CD14-positive monocyte (primary cell): ENCODE measurements at regions not wholly inside any gene's neighbourhood (a gene's known extent, or its start where the extent isn't known, plus 50 kb on each side); places are given as distances from the start of the nearest gene placed in this dataset.

ENCODE experiments used
- DNase-seq, 3 donors: peaks; one replicate each; pipeline ENCODE4 v3.0.0-alpha.2; 2011 to 2022
- H2AFZ ChIP-seq: 2 replicates; pipeline ENCODE4 v1.6.0; 2012; ENCODE audit warnings: mild to moderate bottlenecking, low read depth, low read length, inconsistent platforms; ENCODE audit not compliant: insufficient read depth, poor library complexity, severe bottlenecking
- H3K27ac ChIP-seq, 2 donors: 1 replicate in 1 of 2; 2 replicates in 1 of 2; pipeline ENCODE4 v1.5.1; 2012 to 2013; ENCODE audit warnings: low read length in 2 of 2, control low read depth in 1 of 2, inconsistent platforms in 1 of 2, low read depth in 1 of 2, mild to moderate bottlenecking in 1 of 2
- H3K27me3 ChIP-seq, 2 donors: one replicate each; pipeline versions ENCODE4 v1.6.0 to v1.6.1; 2011 to 2013; ENCODE audit warnings: low read length in 2 of 2; ENCODE audit not compliant: control insufficient read depth in 2 of 2, insufficient read depth in 2 of 2
- H3K36me3 ChIP-seq, 2 donors: replicated peaks in 1 of 2; 1 replicate in 1 of 2; 2 replicates in 1 of 2; pipeline versions ENCODE4 v1.5.1 to v1.6.1; 2012 to 2013; ENCODE audit warnings: low read length in 2 of 2, control low read depth in 1 of 2, inconsistent platforms in 1 of 2, mild to moderate bottlenecking in 1 of 2; ENCODE audit not compliant: insufficient read depth in 2 of 2, control insufficient read depth in 1 of 2
- H3K4me1 ChIP-seq, 2 donors: 1 replicate in 1 of 2; 2 replicates in 1 of 2; pipeline versions ENCODE4 v1.5.1 to v1.6.1; 2012 to 2013; ENCODE audit warnings: low read length in 2 of 2, control low read depth in 1 of 2, inconsistent platforms in 1 of 2, mild to moderate bottlenecking in 1 of 2, moderate library complexity in 1 of 2; ENCODE audit not compliant: insufficient read depth in 2 of 2, control insufficient read depth in 1 of 2
- H3K4me2 ChIP-seq: replicated peaks from 2 replicates; pipeline ENCODE3; 2012; ENCODE audit warnings: low read length, moderate library complexity, mild to moderate bottlenecking; ENCODE audit not compliant: poor library complexity, severe bottlenecking; ENCODE audit errors: extremely low read depth
- H3K4me3 ChIP-seq, 3 experiments: fragments of 200-600 bp in 1 of 3; sonication (generic) in 1 of 3; replicated peaks in 1 of 3; 1 replicate in 2 of 3; 2 replicates in 1 of 3; pipeline ENCODE4 v1.5.1; 2011 to 2013; ENCODE audit warnings: low read length in 3 of 3, mild to moderate bottlenecking in 3 of 3, control low read depth in 2 of 3, low read depth in 2 of 3, inconsistent platforms in 1 of 3, moderate library complexity in 1 of 3
- H3K79me2 ChIP-seq: 2 replicates; pipeline ENCODE4 v1.6.0; 2012; ENCODE audit warnings: mild to moderate bottlenecking, control low read depth, inconsistent platforms, low read length, moderate library complexity; ENCODE audit not compliant: insufficient read depth
- H3K9ac ChIP-seq: 2 replicates; pipeline ENCODE4 v1.6.0; 2017; ENCODE audit warnings: low read length, mild to moderate bottlenecking; ENCODE audit not compliant: insufficient read depth, poor library complexity, severe bottlenecking
- H3K9me3 ChIP-seq, 2 donors: replicated peaks in 1 of 2; 1 replicate in 1 of 2; 2 replicates in 1 of 2; pipeline versions ENCODE4 v1.5.1 to v1.6.1; 2012 to 2013; ENCODE audit warnings: low read length in 2 of 2, control low read depth in 1 of 2; ENCODE audit not compliant: control insufficient read depth in 1 of 2, insufficient read depth in 1 of 2
- H4K20me1 ChIP-seq: 2 replicates; pipeline ENCODE4 v1.6.0; 2012; ENCODE audit warnings: mild to moderate bottlenecking, low read length, control low read depth, moderate library complexity; ENCODE audit not compliant: insufficient read depth
- H3K27ac Mint-ChIP-seq, 7 donors: one replicate each; pipeline ENCODE4 v1.8.0; 2020; ENCODE audit warnings: mild to moderate bottlenecking in 7 of 7, mixed read lengths in 7 of 7, moderate library complexity in 6 of 7, inconsistent platforms in 2 of 7
- H3K27me3 Mint-ChIP-seq, 3 donors: one replicate each; pipeline ENCODE4 v1.8.0; 2021 to 2022; ENCODE audit warnings: low read depth in 3 of 3, mild to moderate bottlenecking in 3 of 3, mixed read lengths in 3 of 3, moderate library complexity in 3 of 3, inconsistent platforms in 1 of 3
- H3K36me3 Mint-ChIP-seq, 2 donors: one replicate each; pipeline ENCODE4 v1.8.0; 2020; ENCODE audit warnings: mixed read lengths in 2 of 2, inconsistent platforms in 1 of 2, mild to moderate bottlenecking in 1 of 2
- H3K4me1 Mint-ChIP-seq: one replicate; pipeline ENCODE4 v1.8.0; 2020; ENCODE audit warnings: mild to moderate bottlenecking, mixed read lengths
- H3K4me3 Mint-ChIP-seq, 2 donors: one replicate each; pipeline ENCODE4 v1.8.0; 2020; ENCODE audit warnings: mild to moderate bottlenecking in 2 of 2, mixed read lengths in 2 of 2, moderate library complexity in 1 of 2
- H3K9me3 Mint-ChIP-seq, 7 donors: one replicate each; pipeline ENCODE4 v1.8.0; 2020 to 2022; ENCODE audit warnings: mixed read lengths in 7 of 7, mild to moderate bottlenecking in 6 of 7, moderate library complexity in 6 of 7, inconsistent platforms in 2 of 7
- CTCF ChIP-seq: fragments of 200-600 bp; IDR thresholded peaks from one replicate; pipeline ENCODE4 v1.8.0; 2022; ENCODE audit warnings: antibody characterized with exemption, mild to moderate bottlenecking
- WGBS: methylation state at CpG from one replicate; pipeline ENCODE4 v1.1.5; 2013; ENCODE audit warnings: missing lambda C conversion rate; ENCODE audit not compliant: insufficient coverage; 5-methylcytosine and 5-hydroxymethylcytosine counted together
- intact Hi-C, 2 donors: fragments of 100-400 bp; cut with micrococcal nuclease; formaldehyde crosslinking; loops; one replicate each; pipeline versions ENCODE4 v1.15.0 to v1.15.1; 2023

GRCh38 chr1:4494027-4494426 is 160.4 kb upstream of the AJAP1 start:
- no peaks in the 10 kb centered on the region for H4K20me1 ChIP-seq
- no peak overlapping the region for H3K4me2 ChIP-seq
- H3K9me3 ChIP-seq, result no peaks in the 10 kb centered on the region
- intact Hi-C loops, result no loop called here
- DNase-seq, result no peak
- Mint-ChIP-seq H3K36me3 (no peaks in the 10 kb centered on the region), H3K9me3 (peaks cover 0 to 6% (median 0%) of the 10 kb centered on the region in 7 donors), H3K4me3 (no peak overlapping the region), H3K27me3 (peaks cover 0 to 4% (median 2%) of the 10 kb centered on the region in 3 donors), H3K27ac (no peak overlapping the region), H3K4me1 (no peaks in the 10 kb centered on the region)
- no peaks in the 10 kb centered on the region for H3K36me3 ChIP-seq
- H2AFZ ChIP-seq, result no peak overlapping the region
- H3K4me1 ChIP-seq, result no peaks in the 10 kb centered on the region
- no peak overlapping the region for H3K4me3 ChIP-seq
- H3K27ac ChIP-seq, result no peak overlapping the region
- TF ChIP-seq CTCF, result no peak
- WGBS, result 80% methylated on average over 5 of the region's 5 CpGs
- no peak overlapping the region for H3K9ac ChIP-seq
- H3K27me3 ChIP-seq, result no peaks in the 10 kb centered on the region
- no peaks in the 10 kb centered on the region for H3K79me2 ChIP-seq

- Mint-ChIP-seq H3K4me3 (no peak overlapping the region), H3K27ac (no peak overlapping the region), H3K9me3 (peaks cover 0 to 6% (median 2%) of the 10 kb centered on the region in 7 donors), H3K36me3 (no peaks in the 10 kb centered on the region), H3K27me3 (peaks cover 0 to 4% (median 2%) of the 10 kb centered on the region in 3 donors), H3K4me1 (no peaks in the 10 kb centered on the region)
- H3K79me2 ChIP-seq, result no peaks in the 10 kb centered on the region
- H3K4me1 ChIP-seq, result no peaks in the 10 kb centered on the region
- no peaks in the 10 kb centered on the region for H4K20me1 ChIP-seq
- DNase-seq, result no peak
- intact Hi-C loops, result no loop called here
- no peaks in the 10 kb centered on the region for H3K36me3 ChIP-seq
- H3K9me3 ChIP-seq, result no peaks in the 10 kb centered on the region
- WGBS, result 7% methylated on average over 2 of the region's 7 CpGs
- TF ChIP-seq CTCF, result no peak
- H3K9ac ChIP-seq, result no peak overlapping the region
- H2AFZ ChIP-seq, result no peak overlapping the region
- H3K27ac ChIP-seq, result no peak overlapping the region
- no peak overlapping the region for H3K4me3 ChIP-seq
- no peaks in the 10 kb centered on the region for H3K27me3 ChIP-seq
- no peak overlapping the region for H3K4me2 ChIP-seq
These were observed 159.9 kb upstream of the AJAP1 start for GRCh38 chr1:4494558-4494957.
